HCT116 (cell line): ENCODE measurements at regions not wholly inside any gene's neighbourhood (a gene's known extent, or its start where the extent isn't known, plus 50 kb on each side); places are given as distances from the start of the nearest gene placed in this dataset.

Source experiments
- ATAC-seq: fragments of 200-7000 bp; cut with Tn5 transposase; 2 replicates; pipeline ENCODE4 v1.9.1; 2020; ENCODE audit warnings: mild to moderate bottlenecking, moderate library complexity
- BruUV-seq: library from RNA; stranded (reverse); fragments of 400-500 nt; replicated peaks from 2 replicates; lab custom pipeline; 2021; lab: Mats Ljungman, UMichigan
- CTCF ChIA-PET: fragments of 300-600 bp; sonication (Branson Sonifier 250); formaldehyde crosslinking; loops from one replicate; lab custom pipeline; 2021; ENCODE audit warnings: antibody characterized with exemption; lab: Charles Lee
- POLR2A ChIA-PET: fragments of 300-600, 350-600 bp; sonication (Branson Sonifier 250); formaldehyde crosslinking; loops from one replicate; lab custom pipeline; 2021; ENCODE audit warnings: antibody characterized with exemption; lab: Charles Lee
- RAD21 ChIA-PET, 2 experiments: fragments of 300-600 bp; sonication (Branson Sonifier 250); formaldehyde crosslinking; loops; one replicate each; lab custom pipeline; 2023; ENCODE audit warnings: low total read pairs in 2 of 2; ENCODE audit not compliant: uncharacterized antibody in 2 of 2, unreplicated experiment in 2 of 2, low non-redundant PET in 1 of 2; lab: Charles Lee
- DNase-seq: peaks from one replicate; pipeline ENCODE4 v3.0.0-alpha.2; 2010; ENCODE audit warnings: low read depth, low spot score
- H2AFZ ChIP-seq: fragments of 200-600 bp; shearing (Covaris generic), sonication (generic); 2 replicates; pipeline ENCODE4 v1.6.1; 2017; ENCODE audit warnings: low read depth, mixed run types, mixed read lengths, antibody characterized with exemption, low read length; ENCODE audit not compliant: poor library complexity, severe bottlenecking
- H3K27ac ChIP-seq: 2 replicates; pipeline ENCODE4 v1.5.1; 2012; ENCODE audit warnings: low read depth, low read length
- H3K27me3 ChIP-seq: fragments of 200-600 bp; sonication (generic); 2 replicates; pipeline ENCODE4 v1.6.1; 2016; ENCODE audit warnings: mixed run types, low read length, mixed read lengths; ENCODE audit not compliant: insufficient read depth
- H3K36me3 ChIP-seq, 2 experiments: fragments of 200-500 bp in 1 of 2; fragments of 200-600 bp in 1 of 2; sonication (Bioruptor generic) in 1 of 2; sonication (generic) in 1 of 2; 2 replicates each; pipeline versions ENCODE4 v1.5.1 to v1.6.1; 2014 to 2016; ENCODE audit warnings: low read length in 2 of 2, inconsistent platforms in 1 of 2, mixed read lengths in 1 of 2, mixed run types in 1 of 2; ENCODE audit not compliant: insufficient read depth in 2 of 2, control insufficient read depth in 1 of 2
- H3K4me1 ChIP-seq, 2 experiments: fragments of 200-600 bp in 1 of 2; sonication (generic) in 1 of 2; 2 replicates each; pipeline versions ENCODE4 v1.5.1 to v1.6.1; 2012 to 2017; ENCODE audit warnings: low read length in 2 of 2, inconsistent platforms in 1 of 2, mild to moderate bottlenecking in 1 of 2, mixed read lengths in 1 of 2, mixed run types in 1 of 2, moderate library complexity in 1 of 2; ENCODE audit not compliant: insufficient read depth in 2 of 2, control insufficient read depth in 1 of 2
- H3K4me2 ChIP-seq: fragments of 200-600 bp; sonication (generic); 2 replicates; pipeline ENCODE4 v1.6.1; 2017; ENCODE audit warnings: mixed run types, low read length, mixed read lengths
- H3K4me3 ChIP-seq, 2 experiments: fragments of 200-600 bp in 1 of 2; sonication (generic) in 1 of 2; replicated peaks in 1 of 2; 2 replicates each; pipeline ENCODE4 v1.5.1; 2011 to 2016; ENCODE audit warnings: low read length in 2 of 2, control low read depth in 1 of 2, low read depth in 1 of 2, mild to moderate bottlenecking in 1 of 2, mixed read lengths in 1 of 2, mixed run types in 1 of 2
- H3K79me2 ChIP-seq: fragments of 200-600 bp; sonication (generic); 2 replicates; pipeline ENCODE4 v1.6.1; 2017; ENCODE audit warnings: mild to moderate bottlenecking, mixed run types, low read length, moderate library complexity, mixed read lengths; ENCODE audit not compliant: insufficient read depth
- H3K9ac ChIP-seq: fragments of 200-600 bp; sonication (generic); 2 replicates; pipeline ENCODE4 v1.6.1; 2016; ENCODE audit warnings: low read length, mixed read lengths
- H3K9me2 ChIP-seq: fragments of 200-600 bp; sonication (generic), shearing (Covaris generic); 2 replicates; pipeline ENCODE4 v1.6.1; 2017; ENCODE audit warnings: mixed run types, mild to moderate bottlenecking, moderate library complexity; ENCODE audit not compliant: insufficient read depth
- H3K9me3 ChIP-seq, 2 experiments: fragments of 200-500 bp in 1 of 2; fragments of 200-600 bp in 1 of 2; sonication (Bioruptor generic) in 1 of 2; sonication (generic) in 1 of 2; 2 replicates each; pipeline ENCODE4 v1.6.1; 2014 to 2017; ENCODE audit warnings: low read length in 2 of 2, mixed read lengths in 2 of 2, inconsistent platforms in 1 of 2, low read depth in 1 of 2, mild to moderate bottlenecking in 1 of 2, mixed run types in 1 of 2, moderate library complexity in 1 of 2; ENCODE audit not compliant: control insufficient read depth in 1 of 2, insufficient read depth in 1 of 2
- H4K20me1 ChIP-seq: fragments of 200-600 bp; sonication (generic), shearing (Covaris generic); 2 replicates; pipeline ENCODE4 v1.6.1; 2017; ENCODE audit warnings: mixed run types, mild to moderate bottlenecking, moderate library complexity; ENCODE audit not compliant: insufficient read depth
- ELF1 ChIP-seq: IDR thresholded peaks from 2 replicates; pipeline ENCODE4 v1.6.1; 2012; ENCODE audit warnings: low read depth, borderline replicate concordance
- EZH2 ChIP-seq: fragments of 200-600 bp; sonication (generic); IDR thresholded peaks from 2 replicates; pipeline ENCODE4 v1.6.1; 2017; ENCODE audit warnings: antibody characterized with exemption, mixed run types
- POLR2A ChIP-seq: IDR thresholded peaks from 2 replicates; pipeline ENCODE4 v1.7.0; 2011; ENCODE audit warnings: borderline replicate concordance; ENCODE audit not compliant: insufficient read depth, insufficient read length; ENCODE audit errors: extremely low read depth
- SIN3A ChIP-seq: IDR thresholded peaks from 2 replicates; pipeline ENCODE4 v1.6.1; 2012; ENCODE audit warnings: low read depth
- SP1 ChIP-seq: IDR thresholded peaks from 2 replicates; pipeline ENCODE4 v1.6.1; 2012; ENCODE audit warnings: low read depth
- SRF ChIP-seq: IDR thresholded peaks from 2 replicates; pipeline ENCODE4 v1.6.1; 2012; ENCODE audit warnings: low read depth
- intact Hi-C: fragments of 100-400 bp; cut with micrococcal nuclease; formaldehyde crosslinking; loops from 2 replicates; pipeline ENCODE4 v1.10.0; 2022
- TF ChIP-seq, protein P1 (sequence below): IDR thresholded peaks from 2 replicates; pipeline ENCODE4 v1.6.1; 2012; ENCODE audit warnings: low read depth
- TF ChIP-seq, protein P2 (sequence below): IDR thresholded peaks from 2 replicates; pipeline ENCODE4 v1.6.1; 2011; ENCODE audit warnings: mild to moderate bottlenecking, low read length, moderate library complexity; ENCODE audit not compliant: insufficient replicate concordance; ENCODE audit errors: extremely low read depth

DNA sequence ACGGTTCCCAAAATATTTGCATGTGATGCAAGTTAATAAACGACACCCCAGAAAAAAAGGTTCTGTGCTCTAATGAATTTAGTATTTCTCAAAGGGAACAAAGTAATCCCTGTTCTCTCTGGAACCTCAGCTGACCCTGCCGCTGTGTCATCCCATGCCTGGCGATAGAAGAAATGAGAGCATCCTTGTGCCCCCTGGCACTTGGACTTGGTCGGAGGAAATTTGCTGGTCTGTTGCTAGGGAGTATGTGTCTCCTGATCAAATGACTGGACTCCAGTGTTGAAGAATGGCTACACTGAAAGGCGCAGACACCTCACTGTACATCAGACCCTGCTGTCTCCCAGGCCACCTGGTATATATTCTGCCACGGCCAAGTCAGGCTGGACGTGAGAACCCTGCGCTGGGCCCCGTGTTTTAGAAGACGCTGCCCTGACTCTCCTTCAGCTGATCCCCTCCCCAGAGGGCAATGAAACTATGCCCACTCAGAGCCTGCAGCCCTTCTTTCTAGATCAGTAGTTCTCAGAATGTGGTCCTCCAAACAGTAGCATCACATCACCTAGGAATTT is 67.2 kb downstream of the THNSL1 start:
- POLR2A ChIA-PET: no interaction called here
- no peak overlapping the region for H3K27ac ChIP-seq
- no peak for ATAC-seq

More for the DNA sequence above, 67.2 kb downstream of the THNSL1 start:
- H3K9me2 ChIP-seq: no peaks in the 10 kb centered on the region
- BruUV-seq: no TSS peak
- H3K27me3 ChIP-seq: no peaks in the 10 kb centered on the region
- ChIA-PET CTCF (no interaction called here), RAD21 (no interaction called here)
- no peak overlapping the region for H2AFZ ChIP-seq
- no peak overlapping the region for H3K4me2 ChIP-seq
- no peak overlapping the region for H3K9ac ChIP-seq
- no peaks in the 10 kb centered on the region for H3K9me3 ChIP-seq
- no peak for DNase-seq
- no peak overlapping the region for H3K4me3 ChIP-seq
- peaks cover 0 to 8% of the 10 kb centered on the region in 2 experiments; a peak in 2 of 4 replicates for H3K4me1 ChIP-seq
- TF ChIP-seq SRF: no peak
- TF ChIP-seq, protein P1, sequence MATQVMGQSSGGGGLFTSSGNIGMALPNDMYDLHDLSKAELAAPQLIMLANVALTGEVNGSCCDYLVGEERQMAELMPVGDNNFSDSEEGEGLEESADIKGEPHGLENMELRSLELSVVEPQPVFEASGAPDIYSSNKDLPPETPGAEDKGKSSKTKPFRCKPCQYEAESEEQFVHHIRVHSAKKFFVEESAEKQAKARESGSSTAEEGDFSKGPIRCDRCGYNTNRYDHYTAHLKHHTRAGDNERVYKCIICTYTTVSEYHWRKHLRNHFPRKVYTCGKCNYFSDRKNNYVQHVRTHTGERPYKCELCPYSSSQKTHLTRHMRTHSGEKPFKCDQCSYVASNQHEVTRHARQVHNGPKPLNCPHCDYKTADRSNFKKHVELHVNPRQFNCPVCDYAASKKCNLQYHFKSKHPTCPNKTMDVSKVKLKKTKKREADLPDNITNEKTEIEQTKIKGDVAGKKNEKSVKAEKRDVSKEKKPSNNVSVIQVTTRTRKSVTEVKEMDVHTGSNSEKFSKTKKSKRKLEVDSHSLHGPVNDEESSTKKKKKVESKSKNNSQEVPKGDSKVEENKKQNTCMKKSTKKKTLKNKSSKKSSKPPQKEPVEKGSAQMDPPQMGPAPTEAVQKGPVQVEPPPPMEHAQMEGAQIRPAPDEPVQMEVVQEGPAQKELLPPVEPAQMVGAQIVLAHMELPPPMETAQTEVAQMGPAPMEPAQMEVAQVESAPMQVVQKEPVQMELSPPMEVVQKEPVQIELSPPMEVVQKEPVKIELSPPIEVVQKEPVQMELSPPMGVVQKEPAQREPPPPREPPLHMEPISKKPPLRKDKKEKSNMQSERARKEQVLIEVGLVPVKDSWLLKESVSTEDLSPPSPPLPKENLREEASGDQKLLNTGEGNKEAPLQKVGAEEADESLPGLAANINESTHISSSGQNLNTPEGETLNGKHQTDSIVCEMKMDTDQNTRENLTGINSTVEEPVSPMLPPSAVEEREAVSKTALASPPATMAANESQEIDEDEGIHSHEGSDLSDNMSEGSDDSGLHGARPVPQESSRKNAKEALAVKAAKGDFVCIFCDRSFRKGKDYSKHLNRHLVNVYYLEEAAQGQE: no peak
- no peak for TF ChIP-seq ELF1
- TF ChIP-seq SP1: no peak
- TF ChIP-seq EZH2: no peak
- TF ChIP-seq POLR2A: no peak
- TF ChIP-seq, protein P2, sequence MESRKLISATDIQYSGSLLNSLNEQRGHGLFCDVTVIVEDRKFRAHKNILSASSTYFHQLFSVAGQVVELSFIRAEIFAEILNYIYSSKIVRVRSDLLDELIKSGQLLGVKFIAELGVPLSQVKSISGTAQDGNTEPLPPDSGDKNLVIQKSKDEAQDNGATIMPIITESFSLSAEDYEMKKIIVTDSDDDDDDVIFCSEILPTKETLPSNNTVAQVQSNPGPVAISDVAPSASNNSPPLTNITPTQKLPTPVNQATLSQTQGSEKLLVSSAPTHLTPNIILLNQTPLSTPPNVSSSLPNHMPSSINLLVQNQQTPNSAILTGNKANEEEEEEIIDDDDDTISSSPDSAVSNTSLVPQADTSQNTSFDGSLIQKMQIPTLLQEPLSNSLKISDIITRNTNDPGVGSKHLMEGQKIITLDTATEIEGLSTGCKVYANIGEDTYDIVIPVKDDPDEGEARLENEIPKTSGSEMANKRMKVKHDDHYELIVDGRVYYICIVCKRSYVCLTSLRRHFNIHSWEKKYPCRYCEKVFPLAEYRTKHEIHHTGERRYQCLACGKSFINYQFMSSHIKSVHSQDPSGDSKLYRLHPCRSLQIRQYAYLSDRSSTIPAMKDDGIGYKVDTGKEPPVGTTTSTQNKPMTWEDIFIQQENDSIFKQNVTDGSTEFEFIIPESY: no peak
- TF ChIP-seq SIN3A: no peak
- no peaks in the 10 kb centered on the region for H3K79me2 ChIP-seq
- no peaks in the 10 kb centered on the region for H3K36me3 ChIP-seq
- intact Hi-C loops: loop anchor here (10.0 kb wide), 1 partner anchor 189 kb away; no protein-coding TSS in a partner anchor
- no peaks in the 10 kb centered on the region for H4K20me1 ChIP-seq
